ENCODE measurements at regions not wholly inside any gene's neighbourhood (a gene's known extent, or its start where the extent isn't known, plus 50 kb on each side); places are given as distances from the start of the nearest gene placed in this dataset.

DNA sequence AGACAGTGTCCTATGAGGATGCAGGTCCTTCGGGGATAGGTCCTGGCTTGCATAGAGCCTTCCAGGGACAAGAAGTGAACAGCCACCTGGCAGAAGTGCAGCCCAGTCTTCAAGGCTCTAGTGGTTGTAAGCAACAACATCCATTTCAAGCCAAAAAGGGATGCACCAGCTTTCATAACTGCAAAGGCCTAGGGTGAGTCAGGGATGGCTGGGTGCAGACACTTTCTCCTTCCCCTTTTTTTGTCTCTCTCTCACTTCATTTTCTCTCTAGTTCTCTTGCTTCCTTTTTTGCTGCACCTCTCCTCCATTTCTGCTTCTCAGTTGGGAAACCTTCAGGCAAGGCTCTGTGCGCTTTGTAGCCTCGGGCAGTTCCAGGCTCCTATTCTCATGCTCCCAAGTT is 196.2 kb upstream of the ZNF536 start:
- no peak for DNase-seq
- intact Hi-C loops (cut with DNase I) = no loop called here
- H3K4me3 ChIP-seq (replicated peaks in 1 of 3) = no peak overlapping the region
- H3K9me3 ChIP-seq = no peaks in the 10 kb centered on the region
- no peaks in the 10 kb centered on the region for H3K27me3 ChIP-seq
- H3K36me3 ChIP-seq = no peaks in the 10 kb centered on the region
- TF ChIP-seq POLR2A (IDR thresholded peaks at IDR 0.05) = no peak
- TF ChIP-seq, protein P1, sequence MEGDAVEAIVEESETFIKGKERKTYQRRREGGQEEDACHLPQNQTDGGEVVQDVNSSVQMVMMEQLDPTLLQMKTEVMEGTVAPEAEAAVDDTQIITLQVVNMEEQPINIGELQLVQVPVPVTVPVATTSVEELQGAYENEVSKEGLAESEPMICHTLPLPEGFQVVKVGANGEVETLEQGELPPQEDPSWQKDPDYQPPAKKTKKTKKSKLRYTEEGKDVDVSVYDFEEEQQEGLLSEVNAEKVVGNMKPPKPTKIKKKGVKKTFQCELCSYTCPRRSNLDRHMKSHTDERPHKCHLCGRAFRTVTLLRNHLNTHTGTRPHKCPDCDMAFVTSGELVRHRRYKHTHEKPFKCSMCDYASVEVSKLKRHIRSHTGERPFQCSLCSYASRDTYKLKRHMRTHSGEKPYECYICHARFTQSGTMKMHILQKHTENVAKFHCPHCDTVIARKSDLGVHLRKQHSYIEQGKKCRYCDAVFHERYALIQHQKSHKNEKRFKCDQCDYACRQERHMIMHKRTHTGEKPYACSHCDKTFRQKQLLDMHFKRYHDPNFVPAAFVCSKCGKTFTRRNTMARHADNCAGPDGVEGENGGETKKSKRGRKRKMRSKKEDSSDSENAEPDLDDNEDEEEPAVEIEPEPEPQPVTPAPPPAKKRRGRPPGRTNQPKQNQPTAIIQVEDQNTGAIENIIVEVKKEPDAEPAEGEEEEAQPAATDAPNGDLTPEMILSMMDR (IDR thresholded peaks at IDR 0.05) = no peak
- no peaks in the 10 kb centered on the region for H3K4me1 ChIP-seq
- no peak overlapping the region for H3K27ac ChIP-seq
- WGBS, 2 donors = 94 to 99% methylated on average over 3 of the region's 3 CpGs

DNA sequence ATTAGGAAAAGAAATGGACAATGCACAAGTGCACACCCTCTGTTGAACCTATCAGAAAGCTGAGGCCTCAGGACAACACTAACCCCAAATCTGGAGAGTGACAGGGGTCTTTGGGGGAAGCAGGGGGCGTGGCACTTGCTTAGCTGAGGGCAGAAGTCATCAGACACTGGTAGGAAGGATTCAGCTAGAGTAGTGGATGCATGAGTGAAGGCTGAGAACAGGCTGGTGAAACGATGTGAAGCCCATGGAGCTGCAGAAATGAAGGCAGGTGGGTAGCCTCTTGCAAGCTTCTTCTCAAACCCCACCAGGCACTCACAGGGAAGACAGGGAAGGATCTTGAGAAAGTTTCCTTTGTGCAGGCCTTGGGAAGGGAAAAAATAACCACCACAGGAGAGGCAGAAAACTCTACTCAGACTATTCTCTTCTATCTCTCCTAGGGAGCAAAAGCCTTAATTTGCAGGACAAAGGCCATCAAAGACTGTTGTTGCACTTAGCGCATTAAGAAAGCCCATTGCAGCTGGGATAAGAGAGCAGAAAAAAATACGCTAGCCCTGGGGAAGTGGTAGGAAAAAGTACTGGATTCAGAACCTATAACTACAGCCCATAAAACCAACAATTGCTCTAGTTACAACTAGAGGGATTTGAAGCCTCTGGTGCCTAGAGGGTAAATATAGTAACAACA is 193.3 kb upstream of the ZNF536 start:
- H3K9me3 ChIP-seq = no peaks in the 10 kb centered on the region
- no peaks in the 10 kb centered on the region for H3K36me3 ChIP-seq
- no peak overlapping the region for H3K4me3 ChIP-seq (replicated peaks in 1 of 3)
- no peaks in the 10 kb centered on the region for H3K27me3 ChIP-seq
- no peaks in the 10 kb centered on the region for H3K4me1 ChIP-seq
- WGBS, 2 donors = 63 to 68% methylated on average over 4 of the region's 4 CpGs
- TF ChIP-seq POLR2A (IDR thresholded peaks at IDR 0.05) = no peak
- DNase-seq = no peak
- intact Hi-C loops (cut with DNase I) = no loop called here
- no peak overlapping the region for H3K27ac ChIP-seq

DNA sequence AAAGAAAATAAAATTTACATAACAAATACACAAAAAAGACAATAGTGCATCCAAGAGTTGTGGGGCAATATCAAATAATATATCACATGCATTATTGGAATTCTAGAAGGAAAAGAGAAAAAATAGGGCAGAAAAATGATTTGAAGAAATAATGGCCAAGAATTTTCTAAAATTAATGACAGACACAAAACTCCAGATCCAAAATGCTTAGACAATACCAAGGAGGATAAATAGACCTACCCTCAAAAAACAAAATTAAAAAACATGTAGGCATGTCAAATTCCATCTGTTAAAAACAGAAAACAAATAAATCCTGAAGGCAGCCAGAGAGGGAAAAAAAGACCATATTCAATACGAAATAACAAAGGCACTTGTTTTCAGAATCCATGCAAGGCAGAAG is 191.5 kb upstream of the ZNF536 start:
- no peak for DNase-seq
- Histone ChIP-seq H3K4me3 (replicated peaks in 1 of 3) (no peak overlapping the region), H3K4me1 (no peaks in the 10 kb centered on the region), H3K27ac (no peak overlapping the region), H3K9me3 (no peaks in the 10 kb centered on the region), H3K36me3 (no peaks in the 10 kb centered on the region), H3K27me3 (no peaks in the 10 kb centered on the region)
- 73 to 86% methylated on average over 1 of the region's 1 CpG for WGBS, 2 donors
- no peak for TF ChIP-seq POLR2A (IDR thresholded peaks at IDR 0.05)
- TF ChIP-seq, protein P1 (IDR thresholded peaks at IDR 0.05) = no peak
- intact Hi-C loops (cut with DNase I) = no loop called here

DNA sequence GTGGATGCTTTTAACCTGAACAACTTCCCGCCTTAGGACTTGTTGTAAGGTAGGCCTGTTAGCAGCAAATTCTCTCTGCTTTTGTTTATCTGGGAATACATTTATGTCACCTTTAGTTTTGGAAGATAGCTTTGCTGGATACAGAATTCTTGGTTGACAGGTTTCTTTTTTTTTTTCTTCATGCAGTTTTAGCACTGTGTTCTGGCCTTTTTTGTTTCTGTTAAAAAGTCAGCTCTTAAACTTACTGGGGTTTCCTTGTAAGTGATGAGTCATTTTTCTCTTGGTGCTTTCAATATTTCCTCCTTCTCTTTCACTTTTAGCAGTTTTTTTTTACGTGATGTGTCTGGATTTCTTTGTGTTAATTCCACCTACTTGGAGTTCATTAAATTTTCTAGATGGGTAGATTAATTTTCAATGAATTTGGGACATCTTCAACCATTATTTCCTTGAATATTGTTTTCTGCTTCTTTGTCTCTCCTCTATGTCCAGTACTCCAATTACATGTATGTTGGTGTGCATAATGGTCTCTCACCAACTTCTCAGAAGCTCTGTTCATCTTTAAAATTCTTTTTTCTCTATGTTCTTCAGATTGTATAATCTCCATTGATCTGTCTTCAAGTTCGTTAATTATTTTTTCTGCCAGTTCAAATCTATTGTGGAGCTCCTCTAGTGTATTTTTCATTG is 188.2 kb upstream of the ZNF536 start:
- H3K9me3 ChIP-seq = no peaks in the 10 kb centered on the region
- H3K27ac ChIP-seq = no peak overlapping the region
- no peaks in the 10 kb centered on the region for H3K27me3 ChIP-seq
- H3K4me1 ChIP-seq = no peaks in the 10 kb centered on the region
- no peak for TF ChIP-seq POLR2A (IDR thresholded peaks at IDR 0.05)
- TF ChIP-seq, protein P1 (IDR thresholded peaks at IDR 0.05) = no peak
- WGBS, 2 donors = 85 to 90% methylated on average over 3 of the region's 3 CpGs
- no peak for DNase-seq
- intact Hi-C loops (cut with DNase I) = no loop called here
- no peak overlapping the region for H3K4me3 ChIP-seq (replicated peaks in 1 of 3)
- H3K36me3 ChIP-seq = no peaks in the 10 kb centered on the region

DNA sequence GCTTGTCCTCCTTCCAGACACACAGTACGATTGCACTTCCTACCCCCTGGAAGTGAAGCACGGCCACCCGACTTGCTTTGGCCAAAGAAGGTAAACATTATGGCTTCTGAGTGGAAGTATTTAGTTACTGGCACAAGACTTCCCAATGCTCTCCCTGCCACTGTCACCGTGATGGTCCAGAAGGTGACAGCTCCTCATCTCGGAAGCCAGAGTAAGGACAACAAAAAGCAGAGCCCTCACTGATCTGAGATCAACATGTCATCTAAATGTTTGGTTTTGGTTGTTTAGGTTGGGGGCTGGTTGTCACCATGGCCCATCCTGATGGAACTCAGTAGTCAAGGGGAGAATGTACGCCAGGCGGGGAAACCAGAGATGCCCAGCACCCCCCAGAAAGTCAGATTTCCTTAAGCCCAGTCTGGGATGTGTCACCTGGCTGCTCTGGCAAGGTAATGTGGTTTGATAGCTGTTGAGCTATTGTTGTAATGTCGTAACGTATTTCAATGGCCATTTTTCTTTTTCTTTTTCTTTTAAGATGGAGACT is 170.1 kb upstream of the ZNF536 start:
- Histone ChIP-seq H3K27me3 (no peaks in the 10 kb centered on the region), H3K36me3 (no peaks in the 10 kb centered on the region), H3K4me1 (no peaks in the 10 kb centered on the region), H3K4me3 (replicated peaks in 1 of 3) (no peak overlapping the region), H3K27ac (no peak overlapping the region), H3K9me3 (no peaks in the 10 kb centered on the region)
- intact Hi-C loops (cut with DNase I) = no loop called here
- no peak for DNase-seq
- WGBS, 2 donors = 81 to 89% methylated on average over 9 of the region's 9 CpGs
- TF ChIP-seq, protein P1 (IDR thresholded peaks at IDR 0.05) = no peak
- TF ChIP-seq POLR2A (IDR thresholded peaks at IDR 0.05) = no peak

Measured in thyroid gland (tissue), 4 donors.